Mammary epithelial cell (primary cell): ENCODE measurements at regions not wholly inside any gene's neighbourhood (a gene's known extent, or its start where the extent isn't known, plus 50 kb on each side); places are given as distances from the start of the nearest gene placed in this dataset.

ENCODE experiments used
- CTCF ChIP-seq, 2 donors: IDR thresholded peaks in 1 of 2; conservative IDR thresholded peaks in 1 of 2; 2 replicates each; pipeline ENCODE4 v1.5.1; 2011 to 2012; ENCODE audit warnings: inconsistent platforms in 2 of 2, low read length in 2 of 2, mild to moderate bottlenecking in 2 of 2, control low read depth in 1 of 2, low read depth in 1 of 2; ENCODE audit not compliant: insufficient read depth in 1 of 2; ENCODE audit errors: extremely low read depth in 1 of 2
- EZH2 ChIP-seq: IDR thresholded peaks from 2 replicates; pipeline ENCODE4 v1.6.1; 2012; ENCODE audit warnings: low read length, inconsistent platforms, borderline replicate concordance

GRCh38 chr13:69597088-69597487 lies 510.5 kb upstream of the ATXN8OS start:
- TF ChIP-seq CTCF (conservative IDR thresholded peaks at IDR 0.05 in 1 of 2, IDR thresholded peaks at IDR 0.05 in 1 of 2; ENCODE audit: extremely low read depth in 1 of 2, insufficient read depth in 1 of 2, low read depth in 1 of 2, low read length in 2 of 2) = no peak
- no peak for TF ChIP-seq EZH2
